ENCODE measurements at regions not wholly inside any gene's neighbourhood (a gene's known extent, or its start where the extent isn't known, plus 50 kb on each side); places are given as distances from the start of the nearest gene placed in this dataset.
"Not testable (repeated sequence)": the region's sequence is repeated elsewhere in the genome, so short reads cannot be mapped to it uniquely, and the experiment has no call there.

DNA sequence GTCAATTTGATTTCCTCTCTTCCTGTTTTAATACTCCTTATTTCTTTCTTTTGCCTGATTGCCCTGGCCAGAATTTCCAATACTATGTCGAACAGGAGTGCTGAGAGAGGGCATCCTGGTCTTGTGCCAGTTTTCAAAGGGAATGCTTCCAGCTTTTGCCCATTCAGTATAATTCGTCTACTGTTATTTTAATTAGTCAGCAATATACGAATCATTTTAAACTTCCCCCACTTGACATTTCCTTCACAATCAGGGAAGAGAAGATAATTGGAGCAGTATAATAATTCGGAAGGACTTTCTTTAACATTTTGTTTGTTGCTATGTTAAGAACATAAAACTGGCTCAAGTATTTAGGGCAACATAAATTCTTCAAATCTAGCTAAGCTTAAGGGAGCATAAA lies 860.3 kb upstream of the SLC35B3 start:
- TF ChIP-seq, protein P1, sequence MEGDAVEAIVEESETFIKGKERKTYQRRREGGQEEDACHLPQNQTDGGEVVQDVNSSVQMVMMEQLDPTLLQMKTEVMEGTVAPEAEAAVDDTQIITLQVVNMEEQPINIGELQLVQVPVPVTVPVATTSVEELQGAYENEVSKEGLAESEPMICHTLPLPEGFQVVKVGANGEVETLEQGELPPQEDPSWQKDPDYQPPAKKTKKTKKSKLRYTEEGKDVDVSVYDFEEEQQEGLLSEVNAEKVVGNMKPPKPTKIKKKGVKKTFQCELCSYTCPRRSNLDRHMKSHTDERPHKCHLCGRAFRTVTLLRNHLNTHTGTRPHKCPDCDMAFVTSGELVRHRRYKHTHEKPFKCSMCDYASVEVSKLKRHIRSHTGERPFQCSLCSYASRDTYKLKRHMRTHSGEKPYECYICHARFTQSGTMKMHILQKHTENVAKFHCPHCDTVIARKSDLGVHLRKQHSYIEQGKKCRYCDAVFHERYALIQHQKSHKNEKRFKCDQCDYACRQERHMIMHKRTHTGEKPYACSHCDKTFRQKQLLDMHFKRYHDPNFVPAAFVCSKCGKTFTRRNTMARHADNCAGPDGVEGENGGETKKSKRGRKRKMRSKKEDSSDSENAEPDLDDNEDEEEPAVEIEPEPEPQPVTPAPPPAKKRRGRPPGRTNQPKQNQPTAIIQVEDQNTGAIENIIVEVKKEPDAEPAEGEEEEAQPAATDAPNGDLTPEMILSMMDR (IDR thresholded peaks at IDR 0.05; ENCODE audit: low read depth, low read length), result no peak

DNA sequence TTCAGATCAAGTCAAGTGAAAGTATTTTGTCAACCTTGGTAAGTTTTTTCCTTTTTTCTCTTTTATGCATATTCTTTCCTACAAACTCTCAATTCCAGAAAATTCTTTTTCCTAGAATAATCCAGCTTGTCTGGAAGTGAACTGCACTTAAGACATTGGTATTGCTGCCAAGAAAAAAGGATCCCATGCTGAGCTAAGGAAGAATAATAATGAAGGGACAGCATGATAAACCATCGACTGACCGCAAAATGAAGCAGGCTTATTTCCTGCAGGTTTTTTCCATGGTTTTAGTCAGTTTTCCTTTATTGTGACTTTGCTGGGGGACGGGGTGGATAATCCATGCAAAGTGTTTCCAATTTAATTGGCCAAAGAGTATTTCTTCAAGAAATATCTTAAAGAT lies 857.6 kb upstream of the SLC35B3 start:
- no peak overlapping the region for H3K4me3 ChIP-seq (ENCODE audit: low read depth, low read length)
- TF ChIP-seq, protein P1 (IDR thresholded peaks at IDR 0.05; ENCODE audit: low read depth, low read length), result no peak

More for the DNA sequence above, 860.3 kb upstream of the SLC35B3 start:
- no peak overlapping the region for H3K4me3 ChIP-seq (ENCODE audit: low read depth, low read length)

DNA sequence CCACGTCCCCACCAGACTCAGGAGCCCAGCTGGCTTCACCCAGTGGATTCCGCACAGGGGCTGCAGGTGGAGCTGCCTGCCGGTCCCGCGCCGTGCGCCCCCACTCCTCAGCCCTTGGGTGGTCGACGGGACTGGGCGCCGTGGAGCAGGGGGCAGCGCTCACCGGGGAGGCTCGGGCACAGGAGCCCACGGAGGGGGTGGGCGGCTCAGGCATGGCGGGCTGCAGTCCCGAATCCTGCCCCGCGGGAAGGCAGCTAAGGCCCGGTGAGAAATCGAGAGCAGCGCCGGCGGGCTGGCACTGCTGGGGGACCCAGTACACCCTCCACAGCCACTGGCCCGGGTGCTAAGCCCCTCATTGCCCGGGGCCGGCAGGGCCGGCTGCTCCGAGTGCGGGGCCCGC lies 855.0 kb upstream of the SLC35B3 start:
- H3K4me3 ChIP-seq (ENCODE audit: low read depth, low read length), result not testable (repeated sequence)

DNA sequence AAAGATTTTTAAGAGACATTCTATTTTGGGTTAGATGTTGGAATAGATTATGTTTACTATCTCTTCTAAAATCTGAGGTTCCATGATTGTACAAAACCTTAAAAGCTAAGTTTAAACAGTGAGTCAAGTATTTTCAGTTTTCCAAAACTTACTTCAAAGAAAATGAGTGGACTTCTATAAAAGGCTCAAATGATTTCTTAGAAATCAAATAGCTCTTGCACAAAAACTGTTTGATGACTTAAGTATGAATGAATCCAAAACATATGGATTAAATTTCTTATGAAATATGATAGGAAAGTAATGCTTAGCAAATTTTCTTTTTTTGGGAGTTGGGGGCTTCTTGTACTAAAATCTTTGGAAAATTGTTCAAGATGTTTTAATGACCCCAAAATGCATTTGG lies 837.3 kb upstream of the SLC35B3 start:
- TF ChIP-seq, protein P1 (IDR thresholded peaks at IDR 0.05; ENCODE audit: low read depth, low read length), result no peak
- no peak overlapping the region for H3K4me3 ChIP-seq (ENCODE audit: low read depth, low read length)

DNA sequence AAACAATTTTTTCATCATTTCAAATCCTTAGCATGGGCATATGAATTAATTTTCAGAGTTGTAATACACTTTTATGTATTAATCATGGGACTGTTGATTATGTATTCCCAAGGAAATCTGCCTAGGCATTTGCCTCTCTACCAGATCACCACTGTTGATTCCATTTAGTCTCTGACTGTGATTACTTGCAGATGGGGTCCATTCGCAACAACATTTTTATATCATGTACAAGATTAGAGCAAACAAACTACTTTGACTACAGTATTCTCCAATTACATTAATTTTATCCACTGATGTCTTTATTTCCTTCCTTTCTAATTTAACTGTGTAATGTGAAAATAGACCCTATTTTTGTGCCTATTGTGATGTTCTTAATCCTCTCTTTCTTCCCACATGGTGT lies 831.4 kb upstream of the SLC35B3 start:
- TF ChIP-seq, protein P1 (IDR thresholded peaks at IDR 0.05; ENCODE audit: low read depth, low read length), result no peak
- H3K4me3 ChIP-seq (ENCODE audit: low read depth, low read length), result no peak overlapping the region

DNA sequence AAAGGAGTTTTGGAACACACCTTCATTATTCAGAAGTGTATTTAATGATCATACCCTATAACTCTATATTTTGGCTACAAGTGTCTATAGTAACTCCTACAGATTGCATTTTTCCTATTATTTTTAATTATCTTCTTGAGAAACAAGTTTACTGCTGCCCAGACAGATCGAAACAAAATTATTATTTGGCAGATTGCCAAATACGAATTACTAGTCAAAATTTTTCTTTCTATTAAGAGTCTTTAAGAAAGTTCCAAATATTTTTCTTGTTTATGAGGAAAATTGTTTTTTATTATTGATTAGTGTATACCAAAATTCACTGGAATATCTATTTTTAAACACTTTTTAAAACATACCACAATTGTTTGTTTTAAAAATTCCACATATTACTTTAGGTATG lies 821.9 kb upstream of the SLC35B3 start:
- TF ChIP-seq, protein P1 (IDR thresholded peaks at IDR 0.05; ENCODE audit: low read depth, low read length), result no peak
- no peak overlapping the region for H3K4me3 ChIP-seq (ENCODE audit: low read depth, low read length)

DNA sequence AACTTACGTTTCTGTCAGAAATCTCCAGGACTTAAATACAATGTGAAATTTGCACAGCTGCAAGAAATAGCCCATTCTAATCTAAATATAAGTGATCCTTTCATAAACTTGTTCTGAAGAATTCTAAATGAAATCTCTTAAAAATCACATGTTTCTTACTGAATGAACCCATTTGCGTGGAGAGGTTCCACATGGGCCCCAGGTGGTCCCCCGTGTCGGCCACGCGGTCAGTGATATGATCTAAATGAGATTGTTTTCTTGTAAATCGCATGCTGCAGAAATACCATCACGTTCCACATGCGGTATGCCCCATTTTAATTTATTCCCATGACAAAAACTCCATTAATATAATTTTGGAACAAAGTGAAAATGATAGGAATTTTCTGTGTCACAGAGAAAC lies 818.9 kb upstream of the SLC35B3 start:
- TF ChIP-seq, protein P1 (IDR thresholded peaks at IDR 0.05; ENCODE audit: low read depth, low read length), result no peak
- H3K4me3 ChIP-seq (ENCODE audit: low read depth, low read length), result no peak overlapping the region

DNA sequence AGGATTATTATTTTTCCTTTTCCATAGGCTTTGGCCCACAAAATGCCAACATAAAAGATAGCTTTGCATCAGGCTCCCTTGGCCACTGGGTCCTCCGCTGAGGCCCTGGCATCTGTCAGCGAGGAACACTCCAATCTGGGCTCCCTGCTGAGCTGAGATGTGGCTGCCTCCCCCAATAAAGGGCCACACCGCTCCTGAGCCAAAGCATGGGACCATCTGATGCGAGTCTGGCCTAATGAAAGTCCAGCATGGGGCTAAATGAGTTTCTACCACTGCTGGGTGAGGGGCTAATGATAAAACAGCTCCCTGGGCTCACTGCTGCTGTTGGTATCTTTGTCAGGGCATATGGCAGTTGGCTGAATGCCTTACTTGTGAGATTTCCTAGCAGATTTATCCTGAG lies 817.5 kb upstream of the SLC35B3 start:
- no peak overlapping the region for H3K4me3 ChIP-seq (ENCODE audit: low read depth, low read length)
- TF ChIP-seq, protein P1 (IDR thresholded peaks at IDR 0.05; ENCODE audit: low read depth, low read length), result no peak

All from WI38 (cell line).